Left cardiac atrium (tissue), 4 donors: ENCODE measurements at regions not wholly inside any gene's neighbourhood (a gene's known extent, or its start where the extent isn't known, plus 50 kb on each side); places are given as distances from the start of the nearest gene placed in this dataset.
A peak's percentile ranks its signal among the peaks of the same experiment; 100 is the strongest.
"Not testable (repeated sequence)": the region's sequence is repeated elsewhere in the genome, so short reads cannot be mapped to it uniquely, and the experiment has no call there.

ENCODE experiments used
- ATAC-seq, 2 donors: fragments of 200-7000 bp; cut with Tn5 transposase; one replicate each; pipeline ENCODE4 v1.9.1; 2020; ENCODE audit warnings: mild to moderate bottlenecking in 2 of 2, moderate library complexity in 2 of 2
- DNase-seq: peaks from one replicate; pipeline ENCODE4 v3.0.0-alpha.2; 2020
- intact Hi-C, 2 donors: fragments of 100-400 bp; cut with DNase I; formaldehyde crosslinking; loops; one replicate each; pipeline versions ENCODE4 v1.14.1 to v1.15.1; 2022 to 2023
- donor health status: DM: no; HTN: yes; CAD: no.
- donor health status: DM: no; HTN: yes; CAD: no; lungs with severe emphysema.
- donor health status: DM: yes; HTN: yes; CAD: no.
- donor health status: Dilated cardiomyopathy.

DNA sequence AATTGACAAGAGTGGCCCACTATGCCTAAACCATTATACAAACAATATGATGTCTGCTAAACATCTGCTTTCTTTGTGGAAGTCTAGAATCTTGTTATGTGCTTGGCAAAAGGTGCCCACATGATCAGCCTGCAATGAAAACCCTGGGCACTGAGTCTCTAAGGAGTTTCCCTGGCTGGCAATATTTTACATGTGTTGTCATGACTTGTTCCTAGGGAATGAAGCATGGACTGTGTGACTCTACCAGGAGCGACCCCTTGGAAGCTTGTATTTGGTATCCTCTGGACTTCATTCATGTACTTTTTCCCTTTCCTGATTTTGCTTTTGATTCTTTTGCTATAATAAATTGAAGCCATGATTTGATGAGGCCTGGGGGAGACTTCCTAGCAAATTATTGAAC lies 324.9 kb downstream of the HHIPL2 start:
- intact Hi-C loops = no loop called here
- DNase-seq (no peak), ATAC-seq (no peak)

DNA sequence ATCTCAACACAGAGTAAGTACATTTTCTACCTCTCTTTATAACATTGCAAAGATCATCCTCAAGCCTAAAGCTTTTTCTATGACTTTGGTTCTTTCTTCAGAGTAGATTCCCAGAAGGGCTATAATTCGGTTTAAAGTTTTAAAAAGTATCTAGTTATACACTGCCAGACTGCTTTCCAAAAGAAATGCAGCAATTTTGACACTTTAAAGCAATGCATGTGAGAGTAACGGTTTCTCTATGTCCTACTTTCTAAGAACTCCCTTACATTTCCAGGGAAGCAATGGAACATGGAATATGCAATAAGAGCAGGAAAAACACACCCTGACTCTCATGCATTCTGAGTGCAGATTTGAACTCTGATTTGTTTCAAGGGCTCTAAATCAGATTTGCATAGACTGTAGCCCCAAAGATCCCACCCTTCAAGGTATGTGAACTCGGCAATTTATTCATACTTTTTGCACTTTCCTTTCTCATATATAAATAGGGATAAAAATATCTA lies 331.6 kb downstream of the HHIPL2 start:
- ATAC-seq (no peak), DNase-seq (no peak)
- intact Hi-C loops = no loop called here

DNA sequence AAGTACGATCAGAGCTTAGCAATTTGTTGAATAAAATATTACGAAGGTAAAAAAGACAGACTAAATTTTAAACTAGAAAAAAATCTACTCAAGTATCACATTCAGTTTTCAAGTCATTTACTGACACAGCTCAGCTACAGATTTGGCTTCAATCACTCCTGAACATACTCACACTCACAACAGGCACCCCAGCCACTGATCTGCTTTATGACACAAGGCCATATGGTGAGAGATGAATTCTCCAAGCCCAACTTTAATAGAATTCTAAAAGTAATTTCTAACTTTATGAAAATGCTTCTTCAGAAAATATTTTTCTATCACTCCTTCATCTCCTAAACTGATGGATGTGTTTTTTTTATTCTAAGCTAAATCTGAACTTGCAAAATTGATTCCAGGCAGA lies 337.1 kb downstream of the HHIPL2 start:
- DNase-seq (no peak), ATAC-seq (no peak)
- intact Hi-C loops = no loop called here

DNA sequence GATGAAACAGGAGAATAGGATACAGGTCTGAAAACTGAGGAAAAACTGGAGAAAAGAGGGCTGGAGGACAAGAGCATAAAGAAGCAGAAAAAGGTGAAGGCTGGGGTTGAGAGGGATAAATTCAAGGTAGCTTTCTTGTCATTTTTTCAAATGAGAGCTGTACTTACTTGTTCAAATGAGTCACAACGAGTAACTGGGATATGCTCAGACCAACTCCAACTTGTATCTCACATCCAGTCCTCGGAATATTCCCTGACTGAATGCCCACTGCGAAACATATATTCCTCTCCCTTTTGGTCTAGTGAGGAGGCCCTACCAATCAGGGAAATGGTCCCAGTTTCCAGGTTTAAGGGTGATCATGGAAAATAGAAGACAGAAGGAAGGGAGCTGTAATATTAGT lies 343.4 kb downstream of the HHIPL2 start:
- DNase-seq (no peak), ATAC-seq (no peak)

DNA sequence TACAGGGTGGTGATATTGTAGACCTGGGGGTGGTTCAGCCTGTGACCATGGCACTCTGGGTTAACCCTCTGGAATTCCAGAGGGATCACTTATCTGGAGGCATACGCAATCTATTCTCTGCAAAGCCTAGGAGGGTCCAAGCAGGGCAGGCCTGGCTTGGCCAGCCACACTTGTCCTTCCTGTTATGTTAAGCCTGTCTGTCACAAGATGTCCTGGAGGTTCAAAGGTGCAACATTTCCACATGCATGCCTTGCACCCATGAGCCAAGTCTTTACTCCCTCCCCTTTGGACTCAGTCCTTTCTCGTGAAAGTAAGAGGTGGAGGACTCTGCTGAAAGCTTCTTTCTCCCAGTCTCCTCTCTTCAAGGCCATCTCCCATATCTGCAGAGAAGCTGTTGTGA lies 345.1 kb downstream of the HHIPL2 start:
- intact Hi-C loops = no loop called here
- ATAC-seq = no peak

More for the DNA sequence above, 343.4 kb downstream of the HHIPL2 start:
- intact Hi-C loops = no loop called here

DNA sequence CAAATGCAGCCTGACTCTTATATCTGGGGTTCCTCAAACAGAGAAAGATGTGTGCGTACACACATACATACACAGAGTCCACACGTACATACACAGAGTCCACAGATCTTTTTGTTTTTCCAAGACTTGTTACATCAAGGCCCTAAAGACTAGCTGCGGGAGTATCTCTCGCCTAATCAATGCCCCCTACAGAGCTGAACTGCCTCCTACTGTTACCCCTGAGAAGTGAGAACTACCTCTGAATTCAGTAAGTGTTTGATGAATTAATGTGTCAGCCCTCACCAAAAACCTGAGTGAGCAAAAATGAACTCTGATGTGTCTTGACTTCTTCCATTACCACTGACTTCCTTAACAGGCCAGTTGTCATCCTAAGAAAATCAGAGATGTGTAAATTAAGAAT lies 351.2 kb downstream of the HHIPL2 start:
- ATAC-seq (no peak), DNase-seq (no peak)
- intact Hi-C loops = no loop called here

More for the DNA sequence above, 345.1 kb downstream of the HHIPL2 start:
- DNase-seq = no peak

DNA sequence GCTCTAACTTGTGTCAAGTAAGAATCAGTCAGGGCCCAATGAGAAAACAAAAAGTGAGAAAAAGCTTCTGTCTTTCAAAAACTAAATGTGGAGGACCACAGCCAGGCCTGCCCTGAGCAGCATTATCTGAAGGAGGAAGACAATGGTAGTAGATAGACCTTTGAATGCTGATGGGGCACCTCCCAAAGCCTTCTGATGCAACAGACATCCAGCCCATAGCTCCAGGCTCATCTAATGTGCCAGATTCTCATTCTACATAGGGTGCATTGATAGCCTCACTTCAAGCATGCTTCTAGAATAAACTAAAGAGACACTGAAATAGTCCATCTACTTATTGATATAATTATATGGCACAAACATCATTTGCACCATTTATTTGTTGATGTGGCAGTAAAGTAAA lies 351.6 kb downstream of the HHIPL2 start:
- intact Hi-C loops = no loop called here
- ATAC-seq (no peak), DNase-seq (no peak)

DNA sequence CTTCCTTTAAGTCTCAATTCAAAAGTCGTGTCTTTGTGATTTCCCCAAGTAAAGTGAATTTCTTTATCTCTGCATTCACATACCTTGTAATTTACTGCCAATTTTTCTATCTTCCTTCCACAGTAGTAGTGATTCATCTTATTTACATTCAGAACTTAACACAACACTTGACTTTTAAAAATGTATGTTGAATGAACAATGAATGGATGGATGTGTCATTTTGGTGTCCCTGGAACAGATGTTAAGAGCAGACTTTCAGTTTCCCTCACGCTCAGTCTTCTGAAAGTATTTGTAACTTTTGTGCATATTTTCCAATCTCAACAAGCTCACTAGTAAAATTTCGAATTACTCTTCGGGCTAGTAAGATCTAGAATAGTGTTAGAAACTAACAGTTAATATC lies 352.0 kb downstream of the HHIPL2 start:
- intact Hi-C loops = loop anchor here in 1 of 2 donors (2.0 kb wide), 1 partner anchor 13 kb away; no protein-coding TSS in a partner anchor
- no peak for ATAC-seq
- DNase-seq = no peak

DNA sequence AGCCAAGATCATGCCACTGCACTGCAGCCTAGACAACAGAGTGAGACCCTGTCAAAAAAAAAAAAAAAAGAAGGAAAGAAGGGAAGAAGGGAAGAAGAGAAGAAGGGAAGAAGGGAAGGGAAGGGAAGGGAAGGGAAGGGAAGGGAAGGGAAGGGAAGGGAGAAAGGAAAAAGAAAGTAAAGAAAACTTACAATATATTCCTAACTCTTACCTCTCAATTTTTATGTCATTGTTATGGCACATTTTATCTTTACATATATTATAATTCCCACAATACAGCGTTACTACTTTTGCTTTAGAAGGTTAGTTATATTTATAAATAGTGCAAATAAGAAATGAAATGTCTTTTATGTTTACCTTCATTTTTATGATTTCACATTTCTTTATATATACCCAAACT lies 358.7 kb downstream of the HHIPL2 start:
- ATAC-seq = no peak
- intact Hi-C loops = no loop called here

DNA sequence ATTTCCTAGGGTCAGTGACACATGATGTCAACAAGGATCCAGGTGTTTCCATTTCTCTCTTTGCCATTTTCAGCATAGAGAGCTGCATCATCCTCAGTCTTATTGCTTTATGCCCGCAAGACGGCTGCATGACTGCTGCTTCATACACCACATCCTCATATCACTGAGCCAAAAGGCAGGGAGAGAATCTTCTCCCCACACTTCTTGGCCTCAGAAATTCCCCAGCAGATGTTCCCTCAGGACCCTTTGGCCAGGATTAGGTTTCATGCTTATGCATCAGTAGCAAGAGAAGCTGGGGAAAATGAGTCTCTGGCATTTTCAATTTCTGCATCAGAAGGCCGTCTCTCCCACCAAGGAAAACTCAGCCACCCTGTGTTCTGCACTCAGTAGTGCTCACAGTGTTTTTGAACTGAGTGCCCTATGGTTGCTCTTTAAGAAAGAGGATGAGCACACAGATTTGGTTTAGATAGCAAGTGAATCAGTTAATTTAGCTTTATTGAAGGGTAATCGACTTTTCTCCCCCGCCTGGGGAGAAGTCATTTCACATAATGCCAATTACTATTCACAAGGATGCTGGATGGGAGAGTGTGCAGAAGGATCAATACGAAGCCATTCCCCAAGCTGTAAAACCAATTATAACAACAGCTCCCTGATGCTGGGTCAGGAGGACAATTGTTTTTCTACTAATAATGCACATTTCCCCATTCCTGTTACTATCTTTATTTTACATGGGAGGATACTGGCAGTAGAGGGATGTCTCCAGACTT lies 360.2 kb downstream of the HHIPL2 start:
- ATAC-seq = no peak
- intact Hi-C loops = no loop called here
- DNase-seq = no peak

More for the DNA sequence above, 358.7 kb downstream of the HHIPL2 start:
- no peak for DNase-seq

DNA sequence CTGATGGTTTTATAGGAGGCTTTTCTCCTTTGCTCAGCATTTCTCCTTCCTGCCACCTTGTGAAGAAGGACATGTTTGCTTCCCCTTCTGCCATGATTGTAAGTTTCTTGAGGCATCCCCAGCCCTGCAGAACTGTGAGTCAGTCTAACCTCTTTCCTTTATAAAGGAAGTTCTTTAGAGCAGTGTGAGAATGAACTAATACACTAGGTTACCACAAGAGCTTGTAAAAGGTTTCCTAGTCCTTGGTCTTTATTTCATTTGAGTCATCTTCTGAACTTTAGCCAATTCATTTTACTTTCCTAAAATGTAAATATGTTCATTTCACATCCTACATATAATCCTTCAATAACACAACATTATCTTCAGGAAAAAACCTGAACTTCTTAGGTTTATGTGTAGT lies 365.3 kb downstream of the HHIPL2 start:
- intact Hi-C loops = no loop called here
- ATAC-seq = no peak

DNA sequence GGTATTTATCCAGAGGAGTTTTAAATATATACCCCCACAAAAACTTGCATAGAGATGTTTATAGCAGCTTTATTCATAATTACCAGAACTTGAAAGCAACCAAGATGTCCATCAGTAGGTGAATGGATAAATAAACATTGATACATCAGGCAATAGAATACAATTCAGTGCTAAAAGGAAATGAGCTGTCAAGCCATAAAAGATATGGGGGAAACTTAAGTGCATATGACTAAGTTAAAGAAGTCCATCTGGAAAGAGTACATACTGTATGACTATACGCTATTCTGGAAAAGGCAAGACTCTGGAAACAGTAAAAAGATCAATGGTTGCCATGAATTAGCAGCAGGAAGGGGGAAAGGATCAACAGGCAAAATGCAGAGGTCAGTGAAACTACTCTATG lies 366.7 kb downstream of the HHIPL2 start:
- intact Hi-C loops = no loop called here
- no peak for ATAC-seq
- DNase-seq = no peak

More for the DNA sequence above, 365.3 kb downstream of the HHIPL2 start:
- DNase-seq = no peak

DNA sequence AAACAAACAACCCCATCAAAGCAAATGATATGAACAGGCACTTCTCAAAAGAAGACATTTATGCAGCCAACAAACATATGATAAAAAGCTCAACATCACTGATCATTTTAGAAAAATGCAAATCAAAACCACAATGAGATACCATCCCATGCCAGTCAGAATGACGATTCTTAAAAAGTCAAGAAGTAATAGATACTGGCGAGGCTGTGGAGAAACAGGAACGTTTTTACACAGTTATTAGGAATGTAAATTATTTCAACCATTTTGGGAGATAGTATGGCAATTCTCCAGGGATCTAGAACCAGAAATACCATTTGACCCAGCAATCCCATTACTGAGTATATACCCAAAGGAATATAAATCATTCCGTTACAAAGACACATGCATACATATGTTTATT lies 370.4 kb downstream of the HHIPL2 start:
- intact Hi-C loops = loop anchor here in 1 of 2 donors (10.0 kb wide), 1 partner anchor 633 kb away; no protein-coding TSS in a partner anchor
- not testable (repeated sequence) for ATAC-seq, DNase-seq

DNA sequence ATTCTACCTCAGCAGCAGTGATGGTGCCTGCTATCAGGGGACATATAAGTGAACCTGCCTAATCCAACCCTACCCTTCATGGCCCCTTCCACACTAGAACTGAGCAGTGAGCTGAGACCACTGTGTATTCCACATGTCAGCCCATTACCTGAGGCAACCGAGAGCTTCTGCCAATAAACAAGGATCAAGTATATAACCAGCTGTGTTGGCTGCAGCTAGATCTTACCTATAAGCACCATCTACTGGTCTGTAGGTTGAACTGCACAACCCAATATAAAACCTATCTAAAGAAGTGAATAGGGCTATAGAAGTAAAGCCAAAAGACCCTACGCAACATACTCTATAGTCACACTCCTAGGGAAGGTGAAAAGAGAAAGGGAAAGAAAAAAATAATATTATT lies 376.9 kb downstream of the HHIPL2 start:
- ATAC-seq = peak in 1 of 2 donors; percentile 27
- no peak for DNase-seq
- intact Hi-C loops = loop anchor here in 1 of 2 donors (10.0 kb wide), 1 partner anchor 626 kb away; no protein-coding TSS in a partner anchor

DNA sequence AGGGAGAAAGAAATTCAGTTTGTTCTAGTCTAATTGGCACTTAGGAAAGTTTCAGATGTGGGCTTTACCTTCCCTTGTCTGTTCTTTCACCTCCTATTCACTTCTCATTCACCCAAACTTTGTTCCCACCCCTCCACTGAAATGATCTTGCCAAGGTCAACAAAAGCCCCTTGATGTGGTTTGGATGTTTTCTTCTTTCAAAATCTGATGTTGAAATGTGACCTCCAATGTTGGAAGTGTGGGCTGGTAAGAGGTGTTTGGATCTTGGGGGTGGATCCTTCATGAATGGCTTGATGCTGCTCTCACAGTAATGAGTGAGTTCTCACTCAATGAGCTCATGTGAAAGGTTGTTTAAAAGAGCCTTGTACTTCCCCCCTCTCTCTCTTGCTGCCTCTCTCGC lies 379.3 kb downstream of the HHIPL2 start:
- ATAC-seq (no peak), DNase-seq (no peak)
- intact Hi-C loops = loop anchor here (10.0 kb wide), 2 partner anchors 424 to 624 kb away; partner anchors contain the start of gene DUSP10 (in 1 of the 2)

DNA sequence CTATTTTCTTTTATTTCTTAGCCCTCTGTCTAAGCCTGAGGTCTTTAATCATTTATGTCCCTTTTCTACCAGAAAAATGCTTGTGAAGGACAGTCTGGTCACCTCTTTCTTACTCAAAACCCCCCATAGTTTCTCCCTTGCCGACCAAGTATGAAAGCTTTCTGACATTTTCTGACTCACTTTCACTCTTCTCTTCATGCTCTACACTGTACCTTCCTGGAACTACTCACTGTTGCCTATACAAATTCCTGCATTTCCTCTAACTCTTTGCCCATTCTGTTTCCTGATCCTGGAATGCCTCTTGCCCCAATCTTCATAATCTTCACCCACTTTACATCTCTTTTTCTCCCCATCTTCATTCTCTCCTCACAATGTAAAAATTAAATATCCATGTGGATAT lies 380.0 kb downstream of the HHIPL2 start:
- DNase-seq (no peak), ATAC-seq (no peak)
- intact Hi-C loops = loop anchor here (10.0 kb wide), 2 partner anchors 423 to 623 kb away; partner anchors contain the start of gene DUSP10 (in 1 of the 2)

DNA sequence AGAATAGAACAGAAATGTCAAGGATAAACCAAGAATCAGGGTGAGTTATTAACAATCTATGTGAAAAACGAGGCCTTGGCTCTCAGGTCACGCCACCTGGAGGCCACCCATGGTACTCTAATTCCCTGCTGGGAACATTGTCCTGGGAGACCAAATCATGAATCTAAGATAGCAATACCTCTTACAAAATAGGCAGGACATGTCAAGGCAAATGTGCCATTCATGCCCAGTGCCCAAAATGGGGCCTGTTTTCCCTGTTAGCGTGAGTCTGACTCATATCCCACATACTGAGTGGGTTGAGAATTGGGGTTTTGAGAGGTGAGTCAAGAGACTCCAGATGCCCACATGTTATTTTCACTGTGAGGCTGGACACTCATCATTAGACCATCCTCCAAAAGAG lies 380.8 kb downstream of the HHIPL2 start:
- ATAC-seq (no peak), DNase-seq (peak; percentile 26)
- intact Hi-C loops = loop anchor here (10.0 kb wide), 2 partner anchors 422 to 622 kb away; partner anchors contain the start of gene DUSP10 (in 1 of the 2)

DNA sequence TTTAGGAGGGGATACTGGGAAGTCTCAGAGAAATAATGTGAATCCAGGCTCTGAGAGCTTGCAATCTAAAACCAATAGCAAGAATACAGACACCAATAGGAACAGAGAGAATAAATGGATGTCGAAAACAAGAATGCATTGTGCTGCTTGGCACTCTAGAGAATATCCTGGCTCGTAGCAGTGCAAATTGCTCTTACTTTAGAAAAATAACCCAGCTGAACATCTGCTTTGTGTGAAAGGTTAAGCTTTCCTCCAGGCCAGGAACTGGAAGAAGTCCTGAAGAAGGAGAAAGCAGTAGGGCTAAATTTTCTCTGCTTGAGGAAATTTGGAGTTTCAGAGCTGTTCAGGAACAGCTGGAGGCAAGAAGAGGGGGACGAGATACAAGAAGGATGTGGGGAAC lies 382.3 kb downstream of the HHIPL2 start:
- ATAC-seq (peak in 1 of 2 donors; percentile 74), DNase-seq (no peak)
- intact Hi-C loops = loop anchor here (10.0 kb wide), 2 partner anchors 421 to 621 kb away; partner anchors contain the start of gene DUSP10 (in 1 of the 2)

DNA sequence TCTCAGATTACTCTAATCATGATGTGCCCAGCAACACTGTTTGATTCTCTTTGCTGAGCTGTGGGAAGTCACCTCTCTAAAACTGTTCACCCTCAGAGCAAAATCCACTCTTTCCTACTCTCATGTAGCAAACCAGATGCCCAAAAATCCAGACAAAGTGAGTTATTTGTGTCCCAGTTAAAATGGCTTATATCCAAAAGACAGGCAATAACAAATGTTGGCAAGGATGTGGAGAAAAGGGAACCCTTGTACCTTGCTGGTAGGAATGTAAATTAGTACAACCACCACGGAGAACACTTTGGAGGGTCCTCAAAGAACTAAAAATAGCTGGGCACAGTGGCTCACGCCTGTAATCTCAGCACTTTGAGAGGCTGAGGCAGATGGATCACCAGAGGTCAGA lies 384.0 kb downstream of the HHIPL2 start:
- DNase-seq (no peak), ATAC-seq (no peak)
- intact Hi-C loops = loop anchor here (10.0 kb wide), 2 partner anchors 419 to 619 kb away; partner anchors contain the start of gene DUSP10 (in 1 of the 2)

DNA sequence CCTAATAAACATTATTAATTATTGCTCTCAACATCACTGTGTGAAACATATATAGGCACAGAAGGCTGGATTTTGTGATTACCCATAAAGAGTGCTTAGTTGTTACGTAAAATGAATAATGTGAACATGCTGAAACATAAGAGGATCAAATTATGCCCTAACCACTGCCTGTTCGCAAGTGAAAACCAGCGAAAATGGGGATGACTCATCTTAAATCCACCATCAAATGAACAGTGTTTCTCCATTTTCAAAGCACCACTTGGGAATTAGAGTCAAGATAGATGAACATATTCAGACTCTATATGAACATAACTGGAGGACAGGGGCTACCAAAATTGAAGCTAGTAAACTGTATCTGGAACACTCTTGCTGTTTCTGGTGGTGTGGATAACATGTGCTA lies 386.2 kb downstream of the HHIPL2 start:
- no peak for DNase-seq
- intact Hi-C loops = loop anchor here (10.0 kb wide), 2 partner anchors 417 to 617 kb away; partner anchors contain the start of gene DUSP10 (in 1 of the 2)
- ATAC-seq = no peak
